ENCODE measurements at regions not wholly inside any gene's neighbourhood (a gene's known extent, or its start where the extent isn't known, plus 50 kb on each side); places are given as distances from the start of the nearest gene placed in this dataset.

GRCh38 chr2:8472545-8473323, 209.1 kb upstream of the ID2 start:
- no peaks in the 10 kb centered on the region for H3K27me3 ChIP-seq (ENCODE audit: insufficient read depth, low read length)
- no peaks in the 10 kb centered on the region for H3K9me3 ChIP-seq (ENCODE audit: low read length)
- no peak overlapping the region for H2AFZ ChIP-seq (ENCODE audit: low read depth, low read length)
- H3K4me3 ChIP-seq (ENCODE audit: low read length), result no peak overlapping the region
- no peaks in the 10 kb centered on the region for H3K4me1 ChIP-seq (ENCODE audit: insufficient read depth, low read length)
- H3K36me3 ChIP-seq (ENCODE audit: insufficient read depth, low read length), result no peaks in the 10 kb centered on the region

- Histone ChIP-seq H3K27me3 (ENCODE audit: insufficient read depth, low read length) (no peaks in the 10 kb centered on the region), H3K4me3 (ENCODE audit: low read length) (no peak overlapping the region), H2AFZ (ENCODE audit: low read depth, low read length) (no peak overlapping the region), H3K4me1 (ENCODE audit: insufficient read depth, low read length) (no peaks in the 10 kb centered on the region), H3K36me3 (ENCODE audit: insufficient read depth, low read length) (no peaks in the 10 kb centered on the region), H3K9me3 (ENCODE audit: low read length) (no peaks in the 10 kb centered on the region)
Observed at GRCh38 chr2:8475349-8476031, 206.4 kb upstream of the ID2 start.

GRCh38 chr2:8477552-8478470, 204.0 kb upstream of the ID2 start:
- no peak overlapping the region for H3K4me3 ChIP-seq (ENCODE audit: low read length)
- H3K27me3 ChIP-seq (ENCODE audit: insufficient read depth, low read length), result no peaks in the 10 kb centered on the region
- no peak overlapping the region for H2AFZ ChIP-seq (ENCODE audit: low read depth, low read length)
- H3K4me1 ChIP-seq (ENCODE audit: insufficient read depth, low read length), result no peaks in the 10 kb centered on the region
- H3K36me3 ChIP-seq (ENCODE audit: insufficient read depth, low read length), result no peaks in the 10 kb centered on the region
- no peaks in the 10 kb centered on the region for H3K9me3 ChIP-seq (ENCODE audit: low read length)

GRCh38 chr2:8478471-8478793, 203.4 kb upstream of the ID2 start:
- H3K36me3 ChIP-seq (ENCODE audit: insufficient read depth, low read length), result no peaks in the 10 kb centered on the region
- H3K27me3 ChIP-seq (ENCODE audit: insufficient read depth, low read length), result no peaks in the 10 kb centered on the region
- H3K9me3 ChIP-seq (ENCODE audit: low read length), result no peaks in the 10 kb centered on the region
- no peaks in the 10 kb centered on the region for H3K4me1 ChIP-seq (ENCODE audit: insufficient read depth, low read length)
- no peak overlapping the region for H3K4me3 ChIP-seq (ENCODE audit: low read length)
- no peak overlapping the region for H2AFZ ChIP-seq (ENCODE audit: low read depth, low read length)

- no peaks in the 10 kb centered on the region for H3K9me3 ChIP-seq (ENCODE audit: low read length)
- no peak overlapping the region for H3K4me3 ChIP-seq (ENCODE audit: low read length)
- no peaks in the 10 kb centered on the region for H3K27me3 ChIP-seq (ENCODE audit: insufficient read depth, low read length)
- H3K36me3 ChIP-seq (ENCODE audit: insufficient read depth, low read length), result no peaks in the 10 kb centered on the region
- no peaks in the 10 kb centered on the region for H3K4me1 ChIP-seq (ENCODE audit: insufficient read depth, low read length)
- no peak overlapping the region for H2AFZ ChIP-seq (ENCODE audit: low read depth, low read length)
Observed at GRCh38 chr2:8479298-8479697, 202.6 kb upstream of the ID2 start.

GRCh38 chr2:8480915-8481314, 200.9 kb upstream of the ID2 start:
- Histone ChIP-seq H3K4me1 (ENCODE audit: insufficient read depth, low read length) (no peaks in the 10 kb centered on the region), H3K9me3 (ENCODE audit: low read length) (no peaks in the 10 kb centered on the region), H2AFZ (ENCODE audit: low read depth, low read length) (no peak overlapping the region), H3K27me3 (ENCODE audit: insufficient read depth, low read length) (no peaks in the 10 kb centered on the region), H3K36me3 (ENCODE audit: insufficient read depth, low read length) (no peaks in the 10 kb centered on the region), H3K4me3 (ENCODE audit: low read length) (no peak overlapping the region)

- Histone ChIP-seq H3K4me1 (ENCODE audit: insufficient read depth, low read length) (no peaks in the 10 kb centered on the region), H3K27me3 (ENCODE audit: insufficient read depth, low read length) (no peaks in the 10 kb centered on the region), H2AFZ (ENCODE audit: low read depth, low read length) (no peak overlapping the region), H3K36me3 (ENCODE audit: insufficient read depth, low read length) (no peaks in the 10 kb centered on the region), H3K4me3 (ENCODE audit: low read length) (no peak overlapping the region), H3K9me3 (ENCODE audit: low read length) (no peaks in the 10 kb centered on the region)
Observed at GRCh38 chr2:8481463-8482009, 200.3 kb upstream of the ID2 start.

- Histone ChIP-seq H3K9me3 (ENCODE audit: low read length) (no peaks in the 10 kb centered on the region), H2AFZ (ENCODE audit: low read depth, low read length) (no peak overlapping the region), H3K36me3 (ENCODE audit: insufficient read depth, low read length) (no peaks in the 10 kb centered on the region), H3K4me1 (ENCODE audit: insufficient read depth, low read length) (no peaks in the 10 kb centered on the region), H3K27me3 (ENCODE audit: insufficient read depth, low read length) (no peaks in the 10 kb centered on the region), H3K4me3 (ENCODE audit: low read length) (no peak overlapping the region)
Observed at GRCh38 chr2:8482432-8482831, 199.4 kb upstream of the ID2 start.

GRCh38 chr2:8484502-8485283, 197.2 kb upstream of the ID2 start:
- no peak overlapping the region for H3K4me3 ChIP-seq (ENCODE audit: low read length)
- no peaks in the 10 kb centered on the region for H3K36me3 ChIP-seq (ENCODE audit: insufficient read depth, low read length)
- H3K4me1 ChIP-seq (ENCODE audit: insufficient read depth, low read length), result peaks cover 7% of the 10 kb centered on the region
- H3K27me3 ChIP-seq (ENCODE audit: insufficient read depth, low read length), result no peaks in the 10 kb centered on the region
- H2AFZ ChIP-seq (ENCODE audit: low read depth, low read length), result no peak overlapping the region
- no peaks in the 10 kb centered on the region for H3K9me3 ChIP-seq (ENCODE audit: low read length)

GRCh38 chr2:8485736-8486135, 196.1 kb upstream of the ID2 start:
- H3K27me3 ChIP-seq (ENCODE audit: insufficient read depth, low read length), result no peaks in the 10 kb centered on the region
- no peak overlapping the region for H2AFZ ChIP-seq (ENCODE audit: low read depth, low read length)
- H3K4me1 ChIP-seq (ENCODE audit: insufficient read depth, low read length), result peaks cover 7% of the 10 kb centered on the region
- no peak overlapping the region for H3K4me3 ChIP-seq (ENCODE audit: low read length)
- no peaks in the 10 kb centered on the region for H3K36me3 ChIP-seq (ENCODE audit: insufficient read depth, low read length)
- H3K9me3 ChIP-seq (ENCODE audit: low read length), result no peaks in the 10 kb centered on the region

- Histone ChIP-seq H3K4me1 (ENCODE audit: insufficient read depth, low read length) (peaks cover 7% of the 10 kb centered on the region), H2AFZ (ENCODE audit: low read depth, low read length) (no peak overlapping the region), H3K27me3 (ENCODE audit: insufficient read depth, low read length) (no peaks in the 10 kb centered on the region), H3K36me3 (ENCODE audit: insufficient read depth, low read length) (no peaks in the 10 kb centered on the region), H3K9me3 (ENCODE audit: low read length) (no peaks in the 10 kb centered on the region), H3K4me3 (ENCODE audit: low read length) (no peak overlapping the region)
Observed at GRCh38 chr2:8486141-8486540, 195.7 kb upstream of the ID2 start.

GRCh38 chr2:8487461-8487932, 194.4 kb upstream of the ID2 start:
- Histone ChIP-seq H3K4me3 (ENCODE audit: low read length) (no peak overlapping the region), H2AFZ (ENCODE audit: low read depth, low read length) (no peak overlapping the region), H3K36me3 (ENCODE audit: insufficient read depth, low read length) (no peaks in the 10 kb centered on the region), H3K27me3 (ENCODE audit: insufficient read depth, low read length) (no peaks in the 10 kb centered on the region), H3K9me3 (ENCODE audit: low read length) (no peaks in the 10 kb centered on the region), H3K4me1 (ENCODE audit: insufficient read depth, low read length) (peaks cover 7% of the 10 kb centered on the region)

Data from neuron (in vitro differentiated cells).